Loucy (cell line): ENCODE measurements at regions not wholly inside any gene's neighbourhood (a gene's known extent, or its start where the extent isn't known, plus 50 kb on each side); places are given as distances from the start of the nearest gene placed in this dataset.

ENCODE experiments used
- H2AFZ ChIP-seq: fragments of 200-600 bp; sonication (generic); 2 replicates; pipeline ENCODE4 v1.6.0; 2016; ENCODE audit warnings: antibody characterized with exemption, mild to moderate bottlenecking, low read length, moderate library complexity
- H3F3A ChIP-seq: fragments of 200-600 bp; 2 replicates; pipeline ENCODE4 v1.6.0; 2016; ENCODE audit warnings: antibody characterized with exemption, low read depth, mild to moderate bottlenecking
- H3K27me3 ChIP-seq: fragments of 200-600 bp; sonication (generic); 2 replicates; pipeline ENCODE4 v1.6.1; 2014; ENCODE audit warnings: low read length, mild to moderate bottlenecking; ENCODE audit not compliant: insufficient read depth, poor library complexity, severe bottlenecking
- H3K36me3 ChIP-seq: fragments of 200-600 bp; sonication (generic); 2 replicates; pipeline ENCODE4 v1.6.1; 2016; ENCODE audit warnings: low read length; ENCODE audit not compliant: insufficient read depth
- H3K4me1 ChIP-seq: fragments of 200-600 bp; sonication (generic); 2 replicates; pipeline ENCODE4 v1.5.1; 2014; ENCODE audit warnings: low read length, mild to moderate bottlenecking; ENCODE audit not compliant: insufficient read depth, poor library complexity, severe bottlenecking
- H3K4me2 ChIP-seq: fragments of 200-600 bp; sonication (generic); 2 replicates; pipeline ENCODE4 v1.6.0; 2014; ENCODE audit warnings: antibody characterized with exemption, low read length, low read depth, mild to moderate bottlenecking; ENCODE audit not compliant: poor library complexity, severe bottlenecking
- H3K4me3 ChIP-seq: fragments of 200-600 bp; sonication (generic); 2 replicates; pipeline ENCODE4 v1.5.1; 2014; ENCODE audit warnings: low read length, mild to moderate bottlenecking, mixed read lengths; ENCODE audit not compliant: poor library complexity, severe bottlenecking
- H3K79me2 ChIP-seq: fragments of 200-600 bp; sonication (generic); 2 replicates; pipeline ENCODE4 v1.6.1; 2014; ENCODE audit warnings: low read length; ENCODE audit not compliant: insufficient read depth
- H3K9ac ChIP-seq: fragments of 200-600 bp; sonication (generic); 2 replicates; pipeline ENCODE4 v1.6.0; 2014; ENCODE audit warnings: mild to moderate bottlenecking, low read depth, low read length, moderate library complexity; ENCODE audit not compliant: poor library complexity, severe bottlenecking
- H3K9me2 ChIP-seq: fragments of 200-600 bp; sonication (generic); replicated peaks from 2 replicates; pipeline ENCODE4 v1.6.1; 2016; ENCODE audit warnings: low read depth, low read length, mixed read lengths
- H3K9me3 ChIP-seq: fragments of 200-600 bp; sonication (generic); 2 replicates; pipeline ENCODE4 v1.6.1; 2014; ENCODE audit warnings: mild to moderate bottlenecking, antibody characterized with exemption, low read length, low read depth; ENCODE audit not compliant: insufficient read depth
- H4K20me1 ChIP-seq: fragments of 200-600 bp; sonication (generic); 2 replicates; pipeline ENCODE4 v1.6.0; 2014; ENCODE audit warnings: antibody characterized with exemption, low read length, mild to moderate bottlenecking; ENCODE audit not compliant: insufficient read depth, poor library complexity, severe bottlenecking
- EZH2phosphoT487 ChIP-seq: fragments of 200-600 bp; IDR thresholded peaks from 2 replicates; pipeline ENCODE4 v1.6.1; 2018; ENCODE audit warnings: antibody characterized with exemption, mild to moderate bottlenecking, moderate library complexity, borderline replicate concordance
- TF ChIP-seq, protein P1 (sequence below): fragments of 200-600 bp; sonication (generic); conservative IDR thresholded peaks from 2 replicates; pipeline ENCODE4 v1.5.1; 2014; ENCODE audit warnings: mild to moderate bottlenecking, antibody characterized with exemption, low read length

GRCh38 chr4:81754169-81754568 is 282.5 kb upstream of the RASGEF1B start:
- no peak for TF ChIP-seq EZH2phosphoT487
- TF ChIP-seq, protein P1, sequence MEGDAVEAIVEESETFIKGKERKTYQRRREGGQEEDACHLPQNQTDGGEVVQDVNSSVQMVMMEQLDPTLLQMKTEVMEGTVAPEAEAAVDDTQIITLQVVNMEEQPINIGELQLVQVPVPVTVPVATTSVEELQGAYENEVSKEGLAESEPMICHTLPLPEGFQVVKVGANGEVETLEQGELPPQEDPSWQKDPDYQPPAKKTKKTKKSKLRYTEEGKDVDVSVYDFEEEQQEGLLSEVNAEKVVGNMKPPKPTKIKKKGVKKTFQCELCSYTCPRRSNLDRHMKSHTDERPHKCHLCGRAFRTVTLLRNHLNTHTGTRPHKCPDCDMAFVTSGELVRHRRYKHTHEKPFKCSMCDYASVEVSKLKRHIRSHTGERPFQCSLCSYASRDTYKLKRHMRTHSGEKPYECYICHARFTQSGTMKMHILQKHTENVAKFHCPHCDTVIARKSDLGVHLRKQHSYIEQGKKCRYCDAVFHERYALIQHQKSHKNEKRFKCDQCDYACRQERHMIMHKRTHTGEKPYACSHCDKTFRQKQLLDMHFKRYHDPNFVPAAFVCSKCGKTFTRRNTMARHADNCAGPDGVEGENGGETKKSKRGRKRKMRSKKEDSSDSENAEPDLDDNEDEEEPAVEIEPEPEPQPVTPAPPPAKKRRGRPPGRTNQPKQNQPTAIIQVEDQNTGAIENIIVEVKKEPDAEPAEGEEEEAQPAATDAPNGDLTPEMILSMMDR, result no peak
- no peaks in the 10 kb centered on the region for H3F3A ChIP-seq
- H3K9me2 ChIP-seq, result no peaks in the 10 kb centered on the region

DNA sequence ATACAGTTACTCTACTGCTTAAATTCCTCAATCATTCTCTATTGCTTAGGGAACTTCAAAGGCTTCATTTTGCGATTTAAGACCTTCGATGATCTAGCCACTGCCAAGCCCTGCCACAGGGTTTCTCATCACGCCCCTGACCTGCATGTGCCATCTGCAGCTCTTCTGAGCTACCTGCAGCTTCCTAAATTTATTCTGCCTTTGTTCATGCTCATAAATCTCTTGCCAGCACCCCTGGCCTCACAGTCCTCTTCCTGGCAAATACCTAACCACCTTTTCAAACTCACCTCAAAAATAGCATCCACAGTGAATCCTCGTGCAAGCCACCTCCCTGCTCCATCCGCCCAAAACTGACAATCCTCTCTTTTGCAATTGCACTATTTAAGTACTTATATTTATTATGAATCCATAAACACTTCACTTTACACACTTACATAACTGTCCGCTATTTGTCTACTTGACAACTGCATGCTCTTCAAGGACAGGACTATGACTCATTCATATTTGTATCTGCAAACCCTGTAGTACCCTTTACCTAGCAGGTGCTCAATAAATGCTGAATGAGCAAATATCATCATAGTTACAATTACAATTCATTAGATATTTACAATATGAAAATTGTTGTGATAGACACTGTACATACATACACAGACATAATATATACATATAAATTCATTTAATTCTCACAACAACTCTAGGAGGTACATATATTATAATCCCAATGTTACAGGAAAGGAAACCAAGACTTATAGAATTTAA is 280.0 kb upstream of the RASGEF1B start:
- H3K9me2 ChIP-seq, result no peaks in the 10 kb centered on the region
- H3K4me2 ChIP-seq, result no peak overlapping the region
- no peaks in the 10 kb centered on the region for H4K20me1 ChIP-seq
- no peak overlapping the region for H3K9ac ChIP-seq
- no peaks in the 10 kb centered on the region for H3K27me3 ChIP-seq
- H3K79me2 ChIP-seq, result no peaks in the 10 kb centered on the region
- no peak overlapping the region for H2AFZ ChIP-seq
- H3K4me1 ChIP-seq, result peaks cover 15% of the 10 kb centered on the region
- no peaks in the 10 kb centered on the region for H3F3A ChIP-seq
- H3K9me3 ChIP-seq, result no peaks in the 10 kb centered on the region
- TF ChIP-seq, protein P1, result no peak
- TF ChIP-seq EZH2phosphoT487, result no peak
- H3K4me3 ChIP-seq, result no peak overlapping the region
- no peaks in the 10 kb centered on the region for H3K36me3 ChIP-seq

More at GRCh38 chr4:81754169-81754568, 282.5 kb upstream of the RASGEF1B start:
- H2AFZ ChIP-seq, result no peak overlapping the region
- no peaks in the 10 kb centered on the region for H3K27me3 ChIP-seq
- H3K9me3 ChIP-seq, result no peaks in the 10 kb centered on the region
- H3K4me3 ChIP-seq, result no peak overlapping the region
- no peaks in the 10 kb centered on the region for H3K79me2 ChIP-seq
- H3K4me1 ChIP-seq, result peaks cover 21% of the 10 kb centered on the region
- no peak overlapping the region for H3K9ac ChIP-seq
- no peaks in the 10 kb centered on the region for H4K20me1 ChIP-seq
- H3K36me3 ChIP-seq, result no peaks in the 10 kb centered on the region
- no peak overlapping the region for H3K4me2 ChIP-seq

DNA sequence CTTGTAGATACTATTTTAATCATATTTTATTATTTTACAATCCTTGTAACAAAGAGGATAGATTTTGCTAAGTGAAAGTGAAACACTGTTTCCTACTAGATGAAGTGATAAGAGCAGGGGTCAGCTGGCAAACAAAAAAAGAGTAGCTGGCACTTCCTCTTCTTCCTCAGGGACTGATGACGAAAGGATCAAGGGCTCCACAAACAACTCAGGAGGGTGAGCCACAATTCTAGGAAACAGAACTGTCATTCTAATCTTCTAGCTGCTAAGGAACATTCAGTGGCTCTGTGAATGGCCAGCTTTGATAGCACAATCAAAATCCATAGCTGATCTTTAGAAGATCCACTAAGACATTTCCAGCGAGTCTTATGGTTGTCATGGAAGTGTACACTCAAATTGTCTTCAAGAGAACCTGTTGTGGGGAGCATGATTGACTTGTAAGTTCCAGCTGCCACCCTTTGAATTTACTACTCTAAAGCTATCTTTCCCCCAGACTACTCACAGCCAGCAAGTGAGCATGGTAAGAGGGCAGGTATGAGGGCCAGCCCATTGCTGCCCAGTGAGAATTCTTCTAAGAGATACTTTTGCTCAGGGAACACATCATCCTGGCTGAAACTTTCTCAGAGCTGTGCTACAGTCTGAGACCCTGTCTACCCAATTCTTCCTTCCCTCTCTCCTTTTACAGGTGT is 275.7 kb upstream of the RASGEF1B start:
- no peaks in the 10 kb centered on the region for H3K79me2 ChIP-seq
- TF ChIP-seq EZH2phosphoT487, result no peak
- TF ChIP-seq, protein P1, result no peak
- no peaks in the 10 kb centered on the region for H4K20me1 ChIP-seq

More for the DNA sequence above, 275.7 kb upstream of the RASGEF1B start:
- H3K36me3 ChIP-seq, result no peaks in the 10 kb centered on the region
- no peaks in the 10 kb centered on the region for H3K9me3 ChIP-seq
- no peaks in the 10 kb centered on the region for H3K9me2 ChIP-seq
- H3F3A ChIP-seq, result no peaks in the 10 kb centered on the region
- peaks cover 7% of the 10 kb centered on the region for H3K4me1 ChIP-seq
- no peak overlapping the region for H3K9ac ChIP-seq
- H3K4me2 ChIP-seq, result peak overlapping the region; percentile 4
- 0 out of 2 replicates have a peak overlapping the region, but pooled peaks have one; percentile 45 for H2AFZ ChIP-seq
- H3K4me3 ChIP-seq, result no peak overlapping the region
- H3K27me3 ChIP-seq, result no peaks in the 10 kb centered on the region
